ENCODE measurements at regions not wholly inside any gene's neighbourhood (a gene's known extent, or its start where the extent isn't known, plus 50 kb on each side); places are given as distances from the start of the nearest gene placed in this dataset.

DNA sequence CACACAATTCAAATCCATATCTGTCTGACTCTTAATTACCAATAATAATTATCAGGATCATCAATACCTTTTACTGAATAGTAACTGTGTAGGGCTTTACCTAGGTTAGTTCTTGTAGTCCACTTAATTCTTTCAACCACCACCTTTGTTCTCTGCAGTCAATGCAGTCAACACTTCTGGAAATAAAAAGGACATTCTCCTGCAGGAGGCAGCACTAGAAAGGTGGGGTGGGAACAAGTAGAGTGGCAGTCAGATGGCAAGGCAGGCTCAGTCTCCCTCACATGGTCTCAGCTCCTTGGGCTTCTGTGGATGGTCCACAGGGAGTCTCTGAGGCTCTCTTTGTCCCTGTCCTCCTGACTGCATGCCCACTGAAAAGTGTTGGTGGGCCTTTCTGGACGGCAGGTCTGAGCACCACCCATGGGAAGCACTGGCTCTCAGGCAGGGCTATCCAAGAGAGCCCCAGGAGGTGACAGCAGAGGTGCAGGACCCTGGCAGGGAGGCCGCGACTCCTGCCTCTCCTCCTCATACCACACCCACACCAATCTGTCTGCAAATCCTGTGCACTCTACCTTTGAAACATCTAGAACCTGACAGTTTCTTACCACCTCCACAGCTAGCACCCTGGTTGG is 237.3 kb downstream of the FOXD2 start:
- H2AFZ ChIP-seq (ENCODE audit: low read length), result no peak overlapping the region
- H4K5ac ChIP-seq (ENCODE audit: insufficient read length, low read depth, low read length), result no peak overlapping the region
- H3K23ac ChIP-seq (ENCODE audit: insufficient read length), result no peak overlapping the region
- peaks cover 0 to 4% (median 0%) of the 10 kb centered on the region in 4 experiments; a peak in 1 of 7 replicates for H3K4me1 ChIP-seq (replicated peaks in 1 of 4; ENCODE audit: control insufficient read depth in 3 of 4, insufficient read depth in 4 of 4, low read length in 3 of 4)
- H3K14ac ChIP-seq (ENCODE audit: insufficient read length), result no peak overlapping the region
- H3K79me1 ChIP-seq (ENCODE audit: low read depth, low read length), result no peaks in the 10 kb centered on the region
- no peak overlapping the region for H2BK15ac ChIP-seq (ENCODE audit: low read length)
- H4K8ac ChIP-seq (ENCODE audit: extremely low read depth, insufficient read depth, low read length), result no peak overlapping the region
- H3K23me2 ChIP-seq (ENCODE audit: low read depth, low read length), result no peaks in the 10 kb centered on the region
- no peaks in the 10 kb centered on the region for H3K79me2 ChIP-seq (ENCODE audit: control insufficient read depth in 1 of 2, insufficient read depth in 2 of 2, low read length in 2 of 2)
- DNase-seq (ENCODE audit: low read depth in 1 of 2, low spot score in 2 of 2), result peak in 1 of 2 experiments; percentile 39
- H2BK120ac ChIP-seq (replicated peaks; ENCODE audit: low read depth, low read length), result no peak overlapping the region
- peaks cover 0 to 7% (median 2%) of the 10 kb centered on the region in 4 experiments; a peak in 2 of 7 replicates for H3K27me3 ChIP-seq (replicated peaks in 1 of 4; ENCODE audit: control insufficient read depth in 3 of 4, extremely low read depth in 1 of 4, insufficient read depth in 3 of 4, low read length in 3 of 4)
- no peaks in the 10 kb centered on the region for H4K20me1 ChIP-seq (replicated peaks in 1 of 2; ENCODE audit: control insufficient read depth in 1 of 2, insufficient read depth in 2 of 2, low read length in 2 of 2)
- H3K18ac ChIP-seq (ENCODE audit: extremely low read depth, low read length), result no peak overlapping the region
- no peak overlapping the region for H3K4ac ChIP-seq (replicated peaks; ENCODE audit: insufficient read length, low read depth, low read length)
- no peak overlapping the region for H2BK5ac ChIP-seq (ENCODE audit: low read depth, low read length)
- H2BK20ac ChIP-seq (ENCODE audit: low read length), result no peak overlapping the region
- no peak overlapping the region for H2AK5ac ChIP-seq (ENCODE audit: low read depth, low read length)
- 0 out of 2 replicates have a peak overlapping the region, but pooled peaks have one; percentile 27 for H2BK12ac ChIP-seq (ENCODE audit: low read depth, low read length)
- FAIRE-seq, result no peak
- TF ChIP-seq SAP30 (IDR thresholded peaks at IDR 0.05; ENCODE audit: insufficient read depth, insufficient replicate concordance, low read length), result no peak
- TF ChIP-seq, protein P1, sequence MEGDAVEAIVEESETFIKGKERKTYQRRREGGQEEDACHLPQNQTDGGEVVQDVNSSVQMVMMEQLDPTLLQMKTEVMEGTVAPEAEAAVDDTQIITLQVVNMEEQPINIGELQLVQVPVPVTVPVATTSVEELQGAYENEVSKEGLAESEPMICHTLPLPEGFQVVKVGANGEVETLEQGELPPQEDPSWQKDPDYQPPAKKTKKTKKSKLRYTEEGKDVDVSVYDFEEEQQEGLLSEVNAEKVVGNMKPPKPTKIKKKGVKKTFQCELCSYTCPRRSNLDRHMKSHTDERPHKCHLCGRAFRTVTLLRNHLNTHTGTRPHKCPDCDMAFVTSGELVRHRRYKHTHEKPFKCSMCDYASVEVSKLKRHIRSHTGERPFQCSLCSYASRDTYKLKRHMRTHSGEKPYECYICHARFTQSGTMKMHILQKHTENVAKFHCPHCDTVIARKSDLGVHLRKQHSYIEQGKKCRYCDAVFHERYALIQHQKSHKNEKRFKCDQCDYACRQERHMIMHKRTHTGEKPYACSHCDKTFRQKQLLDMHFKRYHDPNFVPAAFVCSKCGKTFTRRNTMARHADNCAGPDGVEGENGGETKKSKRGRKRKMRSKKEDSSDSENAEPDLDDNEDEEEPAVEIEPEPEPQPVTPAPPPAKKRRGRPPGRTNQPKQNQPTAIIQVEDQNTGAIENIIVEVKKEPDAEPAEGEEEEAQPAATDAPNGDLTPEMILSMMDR (IDR thresholded peaks at IDR 0.05; ENCODE audit: control extremely low read depth in 1 of 3, insufficient read depth in 1 of 3, low read depth in 1 of 3, low read length in 3 of 3), result peak in 1 of 3 experiments; percentile 26; a peak in 1 of 4 replicates
- ChIA-PET POLR2A (ENCODE audit: partially characterized antibody) (interaction anchor here (0.5 to 1.7 kb wide), 2 partner anchors 34 to 78 kb away, joined by 3 read pairs; no protein-coding TSS in a partner anchor), CTCF (ENCODE audit: partially characterized antibody) (interaction anchor here (0.6 to 4.0 kb wide), 13 partner anchors 10 to 239 kb away, joined by 3 to 24 read pairs (median 4); no protein-coding TSS in a partner anchor)
- H3K27ac ChIP-seq (ENCODE audit: low read depth, low read length), result no peak overlapping the region
- no peak overlapping the region for H3K9ac ChIP-seq (replicated peaks in 1 of 4; ENCODE audit: extremely low read depth in 1 of 4, low read depth in 3 of 4, low read length in 3 of 4)
- H3K56ac ChIP-seq (replicated peaks; ENCODE audit: insufficient read length, low read depth, low read length), result no peak overlapping the region
- no peaks in the 10 kb centered on the region for H3K36me3 ChIP-seq (ENCODE audit: control insufficient read depth in 2 of 4, insufficient read depth in 4 of 4, low read length in 3 of 4)
- H3K4me3 ChIP-seq (ENCODE audit: extremely low read depth in 1 of 4, insufficient read depth in 2 of 4, low read depth in 3 of 4, low read length in 4 of 4), result no peak overlapping the region
- no peak overlapping the region for H4K91ac ChIP-seq (replicated peaks; ENCODE audit: insufficient read length, low read length)
- WGBS, 2 experiments (ENCODE audit: extremely low coverage in 1 of 2, insufficient coverage in 1 of 2, insufficient read length in 1 of 2, insufficient replicate concordance in 2 of 2, low coverage in 1 of 2, low lambda C conversion rate in 2 of 2, missing lambda C conversion rate in 1 of 2), result 90% methylated on average over 3 of the region's 3 CpGs; no CpG with 5 or more reads in 1 of the 2 experiments
- H3K9me3 ChIP-seq (ENCODE audit: insufficient read depth in 2 of 2, low read depth in 1 of 2, low read length in 1 of 2), result peaks cover 0 to 5% of the 10 kb centered on the region in 2 experiments; a peak in 1 of 4 replicates
- no peak overlapping the region for H3K4me2 ChIP-seq (ENCODE audit: insufficient read depth in 1 of 2, low read depth in 2 of 2, low read length in 2 of 2)

Measured in H1 (cell line).